Right atrium auricular region (tissue), 2 donors: ENCODE measurements at regions not wholly inside any gene's neighbourhood (a gene's known extent, or its start where the extent isn't known, plus 50 kb on each side); places are given as distances from the start of the nearest gene placed in this dataset.
"Not testable (repeated sequence)": the region's sequence is repeated elsewhere in the genome, so short reads cannot be mapped to it uniquely, and the experiment has no call there.

Source experiments
- DNase-seq: peaks from one replicate; pipeline ENCODE4 v3.0.0-alpha.2; 2019; ENCODE audit warnings: low spot score
- H3K27ac ChIP-seq, 2 donors: fragments of 200-600 bp; sonication (generic); 1 replicate in 1 of 2; 2 replicates in 1 of 2; pipeline ENCODE4 v1.5.1; 2016 to 2019
- H3K27me3 ChIP-seq, 2 donors: fragments of 200-600 bp; sonication (generic); one replicate each; pipeline versions ENCODE4 v1.5.1 to v1.6.0; 2017 to 2019
- H3K36me3 ChIP-seq: fragments of 200-600 bp; sonication (generic); one replicate; pipeline ENCODE4 v1.5.1; 2016
- H3K4me1 ChIP-seq, 2 donors: fragments of 200-600 bp; sonication (generic); one replicate each; pipeline versions ENCODE4 v1.5.1 to v1.6.0; 2017 to 2019
- H3K4me3 ChIP-seq, 2 donors: fragments of 200-600 bp; sonication (generic); 1 replicate in 1 of 2; 2 replicates in 1 of 2; pipeline ENCODE4 v1.5.1; 2017 to 2019; ENCODE audit warnings: mild to moderate bottlenecking in 1 of 2, moderate library complexity in 1 of 2
- H3K9me3 ChIP-seq, 2 donors: fragments of 200-600 bp; sonication (generic); one replicate each; pipeline ENCODE4 v1.5.1; 2019
- CTCF ChIP-seq, 2 donors: fragments of 200-600 bp; sonication (generic); IDR thresholded peaks; one replicate each; pipeline ENCODE4 v1.5.1; 2019; ENCODE audit warnings: antibody characterized with exemption in 2 of 2

GRCh38 chr9:65432722-65433323 is 147.8 kb upstream of the FOXD4L5 start:
- no peaks in the 10 kb centered on the region for H3K27me3 ChIP-seq
- H3K4me3 ChIP-seq: no peak overlapping the region
- no peaks in the 10 kb centered on the region for H3K4me1 ChIP-seq
- H3K36me3 ChIP-seq: no peaks in the 10 kb centered on the region
- no peaks in the 10 kb centered on the region for H3K9me3 ChIP-seq
- TF ChIP-seq CTCF (IDR thresholded peaks at IDR 0.05): no peak
- DNase-seq: no peak
- no peak overlapping the region for H3K27ac ChIP-seq

DNA sequence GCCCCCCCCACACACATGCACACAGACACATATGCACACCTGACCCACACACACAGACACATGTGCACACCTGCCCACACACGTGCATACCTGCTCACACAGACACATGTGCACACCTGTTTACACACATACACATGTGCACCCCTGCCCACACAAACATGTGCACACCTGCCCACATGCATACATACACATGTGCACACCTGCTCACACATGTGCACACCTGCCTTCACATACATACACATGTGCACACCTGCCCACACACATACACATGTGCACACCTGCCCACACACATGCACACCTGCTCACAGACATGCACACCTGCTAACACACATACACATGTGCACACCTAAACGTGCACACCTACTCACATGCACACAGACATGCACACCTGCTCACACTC is 147.0 kb upstream of the FOXD4L5 start:
- Histone ChIP-seq H3K4me1 (no peaks in the 10 kb centered on the region), H3K9me3 (no peaks in the 10 kb centered on the region), H3K4me3 (no peak overlapping the region), H3K36me3 (no peaks in the 10 kb centered on the region), H3K27ac (no peak overlapping the region), H3K27me3 (no peaks in the 10 kb centered on the region)
- no peak for DNase-seq
- TF ChIP-seq CTCF (IDR thresholded peaks at IDR 0.05): no peak

DNA sequence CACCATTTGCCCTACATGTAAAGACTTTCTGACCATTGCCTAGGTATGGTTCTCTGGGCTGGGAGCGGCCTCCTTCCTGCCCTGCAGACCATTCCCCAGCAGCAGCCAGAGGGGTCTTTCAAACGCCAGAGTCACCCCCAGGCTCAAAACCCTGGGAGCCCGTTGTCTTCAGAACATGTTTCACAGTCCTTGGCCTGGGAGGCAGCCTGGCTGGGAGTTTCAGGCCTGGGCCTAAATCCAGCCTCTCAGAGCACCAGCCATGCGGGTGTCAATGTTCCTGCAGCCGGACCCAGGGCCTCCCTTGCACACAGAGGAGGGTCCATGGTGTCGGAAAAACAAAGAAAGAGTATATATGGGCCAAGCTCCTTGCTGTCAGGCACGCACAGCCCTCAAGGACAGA is 145.2 kb upstream of the FOXD4L5 start:
- H3K27ac ChIP-seq: no peak overlapping the region

GRCh38 chr9:65427361-65427760 is 142.4 kb upstream of the FOXD4L5 start:
- H3K4me1 ChIP-seq, H3K27ac ChIP-seq, H3K36me3 ChIP-seq, H3K27me3 ChIP-seq, H3K4me3 ChIP-seq, DNase-seq, H3K9me3 ChIP-seq: not testable (repeated sequence)

More for the DNA sequence above, 145.2 kb upstream of the FOXD4L5 start:
- Histone ChIP-seq H3K9me3 (no peaks in the 10 kb centered on the region), H3K4me3 (no peak overlapping the region), H3K27me3 (no peaks in the 10 kb centered on the region), H3K36me3 (no peaks in the 10 kb centered on the region), H3K4me1 (no peaks in the 10 kb centered on the region)
- TF ChIP-seq CTCF (IDR thresholded peaks at IDR 0.05): no peak
- DNase-seq: no peak

DNA sequence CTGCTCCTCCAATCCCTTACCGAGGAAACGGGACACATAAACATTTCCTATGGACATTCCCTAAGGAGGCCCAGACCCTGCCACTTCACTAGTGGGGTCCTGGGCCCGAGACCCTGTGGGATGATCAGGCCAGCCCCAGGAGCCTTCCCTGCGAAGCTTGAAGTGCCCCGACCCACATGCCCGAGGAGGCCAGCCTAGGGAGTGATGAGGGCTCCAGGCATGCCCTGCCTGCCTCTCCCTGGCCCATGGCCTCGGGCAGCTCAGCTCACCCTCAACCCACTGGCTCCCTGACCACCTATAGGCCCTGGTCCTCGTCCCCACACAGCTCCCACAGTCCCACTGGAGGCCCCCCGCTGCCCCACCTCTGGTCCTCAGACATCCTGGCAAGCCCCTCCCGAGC is 141.8 kb upstream of the FOXD4L5 start:
- not testable (repeated sequence) for H3K27me3 ChIP-seq, DNase-seq, H3K36me3 ChIP-seq, H3K4me3 ChIP-seq, H3K27ac ChIP-seq, H3K9me3 ChIP-seq, H3K4me1 ChIP-seq

GRCh38 chr9:65426231-65426630 is 141.2 kb upstream of the FOXD4L5 start:
- TF ChIP-seq CTCF (IDR thresholded peaks at IDR 0.05): no peak
- Histone ChIP-seq H3K4me1 (no peaks in the 10 kb centered on the region), H3K27ac (no peak overlapping the region), H3K36me3 (no peaks in the 10 kb centered on the region), H3K27me3 (no peaks in the 10 kb centered on the region), H3K4me3 (no peak overlapping the region), H3K9me3 (no peaks in the 10 kb centered on the region)
- no peak for DNase-seq

DNA sequence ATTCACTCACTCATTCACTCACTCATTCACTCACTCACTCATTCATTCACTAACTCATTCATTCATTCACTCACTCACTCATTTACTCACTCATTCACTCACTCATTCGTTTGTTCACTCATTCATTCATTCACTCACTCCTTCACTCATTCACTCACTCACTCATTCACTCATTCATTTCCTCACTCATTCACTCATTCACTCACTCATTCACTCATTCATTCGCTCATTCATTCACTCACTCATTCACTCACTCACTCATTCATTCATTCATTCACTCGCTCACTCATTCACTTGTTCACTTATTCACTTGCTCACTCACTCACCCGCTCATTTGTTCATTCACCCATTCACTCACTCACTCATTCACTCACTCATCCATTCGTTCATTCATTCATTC is 140.2 kb upstream of the FOXD4L5 start:
- H3K27me3 ChIP-seq, H3K27ac ChIP-seq, H3K4me3 ChIP-seq, H3K9me3 ChIP-seq, H3K36me3 ChIP-seq, H3K4me1 ChIP-seq, DNase-seq: not testable (repeated sequence)

GRCh38 chr9:65424437-65424984 is 139.5 kb upstream of the FOXD4L5 start:
- not testable (repeated sequence) for H3K4me1 ChIP-seq, DNase-seq, H3K4me3 ChIP-seq, H3K9me3 ChIP-seq, H3K27me3 ChIP-seq, H3K27ac ChIP-seq, H3K36me3 ChIP-seq

DNA sequence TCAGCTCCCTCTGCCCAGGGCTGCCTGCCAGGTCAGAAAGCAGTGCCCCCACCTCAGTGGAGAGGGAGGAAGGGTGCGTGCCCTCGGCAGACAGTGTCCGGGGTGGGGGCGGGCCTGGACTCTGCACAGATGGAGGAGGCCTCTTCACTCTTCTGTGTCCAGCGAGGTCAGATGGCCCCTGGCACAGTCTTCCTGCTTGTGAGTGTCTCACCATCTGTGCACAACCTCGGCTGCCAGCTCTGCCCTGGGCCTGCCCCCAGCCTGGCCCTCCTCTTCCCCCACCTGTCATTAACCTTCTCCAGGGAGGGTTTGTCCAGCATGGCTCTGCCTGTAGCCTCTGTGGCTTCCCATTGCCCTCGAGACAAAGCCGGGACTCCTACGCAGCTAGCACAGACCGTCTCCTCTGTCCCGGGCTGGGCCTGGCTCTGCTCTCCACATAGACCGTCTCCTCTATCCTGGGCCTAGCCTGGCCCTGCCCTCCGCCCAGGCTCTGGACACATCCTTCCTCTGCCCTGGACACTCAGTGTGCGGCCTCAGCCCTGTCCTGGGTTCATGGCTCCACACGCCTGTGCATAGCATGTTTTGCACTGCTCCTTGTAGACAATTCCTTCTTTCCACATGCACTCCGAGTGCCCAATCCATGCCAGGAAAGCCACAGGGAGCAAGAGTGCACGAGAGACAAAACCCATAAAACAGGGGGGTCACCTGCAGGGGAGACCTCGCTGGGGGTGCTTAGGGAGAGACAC is 138.9 kb upstream of the FOXD4L5 start:
- H3K4me1 ChIP-seq, H3K9me3 ChIP-seq, H3K36me3 ChIP-seq, H3K4me3 ChIP-seq, H3K27me3 ChIP-seq, DNase-seq, H3K27ac ChIP-seq: not testable (repeated sequence)

DNA sequence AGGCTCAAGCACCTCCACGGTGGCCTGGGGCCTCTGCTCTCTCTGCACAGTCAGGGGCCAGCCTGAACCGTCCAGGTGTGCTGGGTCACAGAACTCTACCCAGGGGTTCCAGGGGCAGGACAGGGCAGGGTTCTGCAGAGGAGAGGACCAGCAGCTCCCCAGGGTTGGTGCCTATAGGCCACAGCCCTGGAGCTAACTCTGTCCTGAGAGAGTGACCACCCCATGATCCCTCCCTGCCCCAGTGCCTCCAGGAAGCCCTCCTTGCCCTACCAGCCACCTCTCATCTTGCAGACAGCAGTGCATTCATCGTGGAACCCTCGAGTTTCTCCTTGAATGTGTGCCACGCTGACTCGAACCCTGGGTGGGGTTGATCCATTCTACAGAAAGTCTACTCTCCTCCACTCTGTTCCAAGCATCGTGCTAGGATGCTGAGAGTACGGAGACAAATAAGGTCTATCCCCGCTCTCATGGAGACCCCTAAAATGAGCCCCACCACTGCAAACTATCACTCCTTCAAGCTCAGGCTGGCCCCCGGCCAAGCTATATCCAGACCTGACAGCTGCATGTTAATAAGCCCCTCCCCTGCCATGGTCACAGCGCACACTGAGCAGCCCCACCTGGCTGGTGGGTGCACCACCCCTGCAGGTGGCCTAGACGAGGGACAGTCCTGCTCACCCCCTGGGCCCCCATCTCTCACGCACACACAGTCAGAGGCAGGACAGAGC is 138.1 kb upstream of the FOXD4L5 start:
- not testable (repeated sequence) for H3K4me3 ChIP-seq, H3K27me3 ChIP-seq, H3K4me1 ChIP-seq, DNase-seq, H3K9me3 ChIP-seq, H3K27ac ChIP-seq, H3K36me3 ChIP-seq
